NCI-H1436 treated with DMSO at 0.1 percent for 48 hours (cell line): ENCODE measurements at regions not wholly inside any gene's neighbourhood (a gene's known extent, or its start where the extent isn't known, plus 50 kb on each side); places are given as distances from the start of the nearest gene placed in this dataset.
"Not testable (repeated sequence)": the region's sequence is repeated elsewhere in the genome, so short reads cannot be mapped to it uniquely, and the experiment has no call there.

Experiments used
- DNase-seq: peaks from one replicate; lab custom pipeline; 2025; lab: John Stamatoyannopoulos, UW

DNA sequence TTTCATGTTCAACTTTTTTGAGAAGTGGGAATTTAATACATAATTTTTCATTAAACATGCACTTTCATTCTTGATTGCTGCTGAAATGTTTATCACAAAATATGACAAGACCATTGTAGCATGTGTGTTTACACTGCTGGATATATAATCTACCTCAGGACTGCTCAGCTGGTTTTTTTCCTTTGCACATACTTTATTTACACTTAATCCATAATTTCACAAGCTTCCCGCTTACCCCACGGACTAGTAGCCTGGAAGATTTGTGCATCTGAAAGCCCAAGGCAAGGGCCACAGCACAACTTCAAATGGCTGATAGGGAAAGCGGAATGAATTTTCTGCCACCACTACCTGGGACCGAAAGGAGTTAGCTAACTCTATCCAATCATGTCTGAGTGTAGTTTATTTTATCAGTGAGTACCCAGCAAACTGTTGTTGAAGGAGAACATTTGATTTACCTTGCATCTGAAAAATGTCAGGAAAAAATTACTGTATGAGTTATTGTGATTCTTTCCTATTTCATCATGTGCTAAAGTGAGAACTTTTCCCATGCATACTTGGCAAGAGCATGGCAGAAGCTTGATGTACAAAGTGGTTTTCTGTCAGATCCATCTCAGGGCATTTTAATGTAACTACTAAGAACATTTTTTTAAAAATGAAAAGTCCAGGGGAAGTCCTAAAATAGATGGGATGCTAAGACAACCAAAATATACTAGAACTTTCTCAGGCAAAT, 558.2 kb upstream of the USP24 start:
- no peak for DNase-seq

DNA sequence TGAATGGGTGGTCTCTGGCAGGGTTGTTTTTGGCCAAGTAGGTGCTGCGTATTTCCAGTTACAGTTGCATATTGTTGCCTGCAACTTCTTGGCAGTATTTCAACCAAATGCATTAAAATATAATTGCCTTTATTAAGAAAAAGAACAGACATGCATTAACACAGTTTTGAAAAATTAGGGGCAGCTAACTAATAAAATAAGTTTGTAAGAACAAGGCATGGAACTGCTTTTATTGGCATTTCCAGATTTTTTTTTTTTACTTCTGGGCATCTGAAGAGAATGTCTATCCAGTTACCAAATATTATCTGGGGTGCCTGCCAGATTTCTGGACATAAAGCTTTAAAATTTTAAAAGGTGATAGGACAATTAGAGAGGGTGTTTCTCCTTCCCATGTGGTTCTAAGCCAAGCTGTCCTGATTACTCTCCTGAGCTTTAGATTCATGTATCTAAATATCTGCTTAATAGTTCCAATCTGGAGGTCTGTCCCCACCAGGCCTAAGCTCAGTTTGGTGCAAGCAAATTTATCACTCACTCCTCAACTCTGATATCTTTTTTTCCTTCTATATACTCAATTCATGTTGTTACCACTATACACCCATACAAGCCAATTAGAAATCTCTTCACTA, 553.3 kb upstream of the USP24 start:
- no peak for DNase-seq

DNA sequence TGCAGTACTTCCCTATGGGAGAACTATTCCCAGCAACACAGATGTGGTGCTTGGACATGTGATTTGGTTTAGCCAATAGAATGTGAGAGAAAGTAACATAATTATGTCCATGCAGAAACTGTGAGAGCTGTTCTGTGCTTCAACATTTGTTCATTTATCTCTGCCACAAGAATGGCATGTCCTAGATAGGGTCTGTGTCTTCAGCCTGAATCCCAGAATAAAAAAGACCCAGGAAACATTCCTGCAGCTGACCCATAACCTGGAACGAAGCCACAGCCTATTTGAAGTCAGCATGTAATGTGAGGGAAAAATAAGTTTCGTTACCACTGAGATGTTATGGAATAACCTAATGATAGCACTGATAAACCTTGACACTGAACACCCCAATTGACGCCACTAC, 552.0 kb upstream of the USP24 start:
- DNase-seq: no peak

DNA sequence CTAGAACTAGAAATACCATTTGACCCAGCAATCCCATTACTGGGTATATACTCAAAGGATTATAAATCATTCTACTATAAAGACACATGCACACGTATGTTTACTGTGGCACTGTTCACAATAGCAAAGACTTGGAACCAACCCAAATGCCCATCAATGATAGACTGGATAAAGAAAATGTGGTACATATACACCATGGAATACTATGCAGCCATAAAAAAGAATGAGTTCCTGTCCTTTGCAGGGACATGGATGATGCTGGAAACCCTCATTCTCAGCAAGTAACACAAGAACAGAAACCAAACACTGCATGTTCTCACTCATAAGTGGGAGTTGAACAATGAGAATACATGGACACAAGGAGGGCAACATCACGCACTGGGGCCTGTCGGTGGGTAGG, 550.3 kb upstream of the USP24 start:
- not testable (repeated sequence) for DNase-seq

DNA sequence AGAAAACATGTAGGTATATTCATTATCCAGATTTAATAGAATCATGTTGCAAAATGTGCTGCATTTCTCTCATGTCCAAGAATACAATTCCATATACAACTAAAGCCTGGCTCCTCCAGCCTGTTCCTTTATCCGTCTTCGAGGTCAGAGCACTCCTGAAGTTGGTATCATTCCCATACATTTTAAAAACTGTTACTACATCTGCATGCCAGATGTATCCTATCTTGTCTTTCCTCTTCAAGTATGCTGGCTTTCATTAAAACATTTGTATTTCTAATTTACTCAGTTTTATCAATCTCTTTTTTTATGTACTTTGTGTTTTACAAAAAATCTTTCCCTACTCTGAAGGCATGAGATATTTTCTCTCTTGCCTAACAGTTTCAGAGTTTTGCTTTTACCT, 536.6 kb upstream of the USP24 start:
- no peak for DNase-seq

DNA sequence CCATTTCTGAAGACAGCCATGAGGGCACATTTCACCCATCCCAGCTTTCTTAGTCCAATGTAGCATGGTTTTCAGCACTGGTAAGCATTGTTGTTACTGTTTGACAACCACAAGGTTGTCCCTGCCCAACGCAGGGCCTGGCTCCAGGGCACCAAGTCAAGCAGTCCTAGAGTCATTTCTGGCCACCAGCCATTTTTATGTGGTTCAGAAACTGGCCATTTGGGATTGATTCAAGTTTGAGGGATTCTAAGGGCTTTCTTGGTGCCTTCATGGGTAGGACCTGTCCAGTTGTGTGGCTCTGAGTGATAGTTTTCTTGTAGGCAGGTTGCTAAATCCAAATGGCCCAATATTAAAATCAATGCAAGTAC, 535.4 kb upstream of the USP24 start:
- DNase-seq: no peak

DNA sequence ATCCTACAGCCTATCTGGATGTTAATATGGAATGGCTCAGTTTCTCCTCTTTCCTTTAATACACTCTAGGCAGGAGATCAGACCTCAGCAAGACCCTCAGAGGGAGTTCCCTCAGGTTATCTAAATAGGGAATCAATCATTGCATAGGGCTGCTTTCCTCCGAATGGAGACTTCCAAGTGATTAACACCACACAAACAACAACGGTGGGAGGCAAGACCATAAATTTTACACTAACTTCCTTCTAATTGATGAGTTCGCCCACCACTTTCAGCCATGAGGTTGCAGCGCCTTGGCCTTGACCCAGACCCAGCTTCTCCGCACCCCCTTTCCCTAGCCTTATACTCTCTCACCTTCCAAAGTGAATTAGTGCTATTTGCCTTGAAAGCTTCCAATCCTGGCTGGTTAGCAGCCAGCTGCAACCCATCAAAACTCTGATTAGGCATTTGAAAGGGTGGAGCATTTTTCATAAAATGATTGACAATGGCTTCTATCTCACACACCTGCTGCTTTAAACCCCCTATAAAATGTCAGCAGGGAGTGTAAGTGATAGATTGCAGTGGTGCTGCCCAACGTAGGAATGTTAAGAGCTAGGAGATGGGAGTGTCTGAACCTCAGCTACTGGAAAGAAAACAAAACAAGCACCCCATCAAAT, 534.9 kb upstream of the USP24 start:
- no peak for DNase-seq

DNA sequence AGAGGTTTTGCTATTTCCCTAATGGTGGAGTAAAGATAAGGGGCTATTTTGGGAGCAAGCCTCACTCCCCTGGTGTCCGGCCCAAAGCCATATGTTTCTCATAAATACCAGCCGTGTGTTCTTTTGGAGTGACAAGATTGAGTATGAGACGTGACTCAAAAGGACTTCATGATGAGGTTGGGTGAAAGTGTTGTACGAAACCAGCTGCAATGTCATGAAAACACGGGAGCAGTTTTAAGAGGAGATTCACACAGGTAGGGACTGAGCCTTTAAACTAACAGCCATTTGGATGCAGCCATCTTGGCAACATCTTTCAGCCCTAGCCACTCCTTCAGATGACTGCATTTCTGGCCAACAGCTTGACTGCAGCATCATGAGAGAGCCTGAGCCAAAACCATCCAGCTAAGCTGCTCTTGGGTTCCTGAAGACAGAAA, 532.3 kb upstream of the USP24 start:
- no peak for DNase-seq

DNA sequence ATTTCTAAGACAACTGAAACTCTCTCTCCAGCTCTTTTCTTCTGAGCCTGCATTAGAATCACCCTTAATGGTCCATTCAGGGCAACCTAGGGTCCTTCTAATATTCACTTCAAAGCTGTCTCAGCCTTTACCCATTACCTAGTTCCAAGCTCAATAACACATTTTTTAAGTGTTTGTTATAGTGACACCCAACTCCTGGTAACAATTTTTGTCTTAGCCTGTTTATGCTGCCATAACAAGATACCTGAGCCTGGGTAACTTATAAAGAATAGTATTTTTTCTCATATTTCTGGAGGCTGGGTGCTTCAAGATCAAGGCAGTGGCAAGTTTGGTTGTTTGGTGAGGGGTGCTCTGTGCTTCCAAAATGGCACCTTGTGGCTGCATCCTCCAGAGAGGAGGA, 531.5 kb upstream of the USP24 start:
- DNase-seq: no peak

DNA sequence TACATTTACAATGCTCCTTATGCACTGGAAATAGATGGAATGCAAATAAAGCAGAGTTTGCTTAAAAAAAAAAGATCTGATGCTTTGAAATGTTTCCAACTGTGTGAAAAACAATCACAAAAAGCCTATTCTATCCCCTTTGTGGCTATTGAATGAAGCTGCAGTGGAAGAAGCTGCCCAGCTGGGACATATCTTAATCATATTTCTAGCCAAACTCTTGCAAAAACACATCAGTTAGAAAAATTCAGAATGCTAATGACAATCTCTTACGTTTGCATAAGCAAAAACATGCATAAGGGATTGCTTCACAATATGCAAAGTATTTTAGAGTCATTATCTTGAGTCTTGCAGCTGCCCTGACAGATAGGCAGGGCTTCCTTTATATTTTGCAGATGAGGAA, 526.4 kb upstream of the USP24 start:
- no peak for DNase-seq

DNA sequence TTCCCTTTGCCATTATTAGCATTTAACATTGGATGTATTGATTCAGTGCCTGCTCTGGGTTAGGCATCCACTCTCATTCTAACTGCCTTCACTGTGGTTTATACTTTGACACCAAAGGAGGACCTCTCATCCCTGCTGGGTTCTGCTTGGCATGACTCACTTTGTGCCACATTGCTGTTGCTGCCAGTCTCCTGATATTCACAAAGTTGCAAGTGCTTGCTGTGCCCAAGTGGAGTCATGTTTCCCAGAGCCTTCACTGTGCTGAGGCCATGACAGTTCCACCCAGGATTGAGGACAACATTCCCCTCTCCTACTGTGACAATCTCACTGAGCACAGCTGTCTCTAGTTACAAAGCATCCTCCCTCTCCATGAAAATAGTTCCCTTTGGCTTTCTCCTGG, 519.9 kb upstream of the USP24 start:
- no peak for DNase-seq

DNA sequence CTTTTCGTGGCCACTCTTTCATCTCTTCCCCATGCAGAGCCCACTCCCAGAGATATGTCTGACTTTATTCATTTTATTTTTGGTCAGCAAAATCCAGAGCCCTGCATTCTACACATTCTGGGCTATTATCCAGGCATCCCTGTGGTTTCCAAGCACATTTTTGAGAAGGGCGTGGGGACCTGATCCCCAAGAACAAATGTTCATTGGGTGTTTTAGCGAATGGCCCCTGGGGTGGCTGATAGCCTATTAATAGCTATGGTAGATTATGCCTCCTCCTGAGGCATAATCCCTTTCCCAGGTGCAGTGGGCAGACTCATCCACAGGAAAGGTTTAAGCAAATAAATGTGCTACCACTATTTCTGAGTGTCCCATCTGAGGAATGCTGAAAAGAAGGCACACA, 511.8 kb upstream of the USP24 start:
- DNase-seq: no peak

DNA sequence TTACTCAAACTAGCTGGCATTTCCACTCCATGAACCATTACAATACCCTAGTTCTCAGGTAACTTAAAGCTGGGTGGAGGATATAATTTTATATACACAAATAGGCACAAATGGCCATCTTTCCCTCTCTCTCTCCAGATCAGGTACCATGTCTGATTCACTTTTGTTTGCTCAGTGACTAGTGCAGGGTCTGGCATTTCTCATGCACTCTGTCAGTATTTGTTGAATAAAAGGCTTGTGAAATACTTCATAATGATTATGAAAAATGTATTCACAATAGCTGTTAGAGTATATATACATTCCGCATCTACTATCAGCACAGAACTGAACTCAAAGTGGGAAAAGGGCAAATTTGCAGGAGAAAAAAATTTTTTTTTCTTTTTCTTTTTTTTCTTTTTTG, 510.2 kb upstream of the USP24 start:
- DNase-seq: no peak

DNA sequence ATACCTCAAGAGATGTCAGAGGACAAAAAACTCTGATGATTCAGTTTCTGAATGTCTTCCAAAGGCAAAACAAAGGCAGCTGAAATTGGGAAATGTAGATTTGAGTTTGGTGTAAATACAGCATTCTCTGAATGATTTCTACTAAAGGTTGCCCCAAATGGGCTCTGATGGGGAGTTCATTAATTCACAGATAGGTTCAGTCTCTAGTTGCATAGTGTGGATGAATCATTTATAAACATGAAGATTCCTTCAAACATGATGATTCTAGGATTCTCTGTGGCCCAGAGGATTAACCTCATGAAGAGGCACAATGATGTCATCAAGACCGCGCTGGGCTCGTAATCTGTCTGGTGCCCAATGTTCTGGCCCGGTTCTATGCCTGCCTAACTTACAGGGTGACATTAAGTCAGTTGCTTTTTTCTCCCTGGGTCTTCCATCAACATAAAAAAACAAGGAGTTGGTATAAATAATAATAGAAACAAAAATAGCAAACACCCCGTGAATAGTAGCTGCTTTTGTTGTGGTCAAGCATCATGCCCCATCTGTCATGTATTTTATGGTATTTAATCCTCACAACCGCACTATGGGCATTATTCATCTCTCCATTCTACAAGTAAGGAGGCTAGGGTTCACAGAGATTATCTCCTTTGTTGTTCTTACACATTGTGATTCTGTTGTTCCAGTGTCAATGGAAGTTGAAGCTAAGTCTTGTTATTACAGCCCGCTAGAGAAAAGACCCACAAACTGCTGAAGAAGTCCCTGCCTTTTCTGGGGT, 509.6 kb upstream of the USP24 start:
- no peak for DNase-seq

DNA sequence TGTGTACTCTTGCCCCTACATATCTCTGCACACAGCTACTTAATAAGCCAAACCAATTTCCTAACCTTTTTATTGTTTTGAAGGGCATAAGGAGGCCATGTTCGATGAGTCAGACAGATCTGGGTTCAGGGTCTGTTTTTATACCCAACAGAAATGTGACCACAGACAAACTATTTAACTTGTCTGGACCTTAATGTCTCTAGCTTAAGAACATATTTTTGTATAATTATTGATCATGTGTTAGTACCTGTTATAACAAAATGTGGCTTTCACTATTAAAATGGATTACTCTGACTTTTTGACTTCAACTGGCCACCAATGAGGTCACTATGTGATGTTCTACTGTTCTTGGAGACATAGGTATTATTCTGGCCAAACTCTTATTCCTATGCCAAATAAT, 507.8 kb upstream of the USP24 start:
- no peak for DNase-seq

DNA sequence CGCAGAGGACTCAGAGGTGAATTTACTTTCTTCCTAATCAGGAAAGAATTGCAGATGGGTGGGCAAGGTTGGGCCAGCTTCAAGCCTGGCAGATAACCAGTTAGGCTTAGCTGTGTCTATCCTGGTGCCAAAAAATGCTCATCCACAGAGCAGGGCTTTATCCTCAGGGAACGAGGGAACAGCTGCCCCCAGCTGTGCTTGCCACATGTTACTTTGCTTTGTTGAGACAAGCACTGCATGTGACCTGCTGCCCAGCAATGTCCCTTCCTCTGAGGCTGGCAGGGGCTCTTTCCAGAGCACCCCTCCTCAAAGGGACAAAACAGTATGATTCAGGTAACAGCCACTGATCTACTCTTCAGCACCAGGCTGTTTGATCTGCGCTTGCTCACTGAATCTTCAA, 505.1 kb upstream of the USP24 start:
- DNase-seq: no peak

DNA sequence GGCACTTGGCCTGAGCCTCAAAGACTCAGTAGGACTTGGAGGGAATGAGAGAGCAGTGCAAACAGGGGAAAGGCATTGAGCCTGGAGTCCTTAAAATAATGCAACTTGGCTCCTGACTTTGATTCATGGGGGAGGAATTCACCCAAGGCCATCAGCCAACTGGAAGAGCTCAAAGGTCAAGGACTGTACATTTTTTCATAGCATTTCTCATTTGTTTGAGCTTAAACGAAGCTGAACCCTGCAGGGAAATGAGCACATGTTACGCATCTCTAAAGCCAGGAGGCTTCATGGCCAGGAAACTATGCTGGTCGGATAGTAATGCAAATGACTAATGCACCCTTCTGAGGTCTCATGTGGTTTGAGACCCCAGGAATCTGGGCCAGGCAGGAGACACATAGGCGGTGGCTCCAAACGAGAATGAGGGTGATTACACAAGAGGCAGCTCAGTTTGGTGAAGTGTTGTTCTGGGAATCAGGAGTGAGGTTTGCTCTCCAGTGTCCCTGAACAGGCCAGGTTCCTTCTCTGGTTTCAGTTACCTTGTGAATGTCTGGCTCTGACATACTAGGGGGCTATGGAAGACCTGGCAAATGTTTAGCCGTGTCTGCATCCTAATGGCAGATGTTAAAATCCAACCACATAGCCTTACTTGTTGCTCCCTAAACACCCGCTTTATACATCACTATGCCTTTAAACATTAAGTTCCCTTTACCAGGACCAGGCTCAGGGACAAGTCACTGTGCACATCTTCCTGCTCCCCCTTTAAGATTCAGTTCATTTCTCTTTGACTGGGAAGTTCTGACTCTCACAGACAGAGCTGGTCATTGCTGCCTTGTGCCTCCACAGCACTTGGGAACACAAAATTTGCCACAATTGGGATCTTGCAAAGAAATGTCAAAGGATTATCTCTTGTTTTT, 503.9 kb upstream of the USP24 start:
- no peak for DNase-seq

DNA sequence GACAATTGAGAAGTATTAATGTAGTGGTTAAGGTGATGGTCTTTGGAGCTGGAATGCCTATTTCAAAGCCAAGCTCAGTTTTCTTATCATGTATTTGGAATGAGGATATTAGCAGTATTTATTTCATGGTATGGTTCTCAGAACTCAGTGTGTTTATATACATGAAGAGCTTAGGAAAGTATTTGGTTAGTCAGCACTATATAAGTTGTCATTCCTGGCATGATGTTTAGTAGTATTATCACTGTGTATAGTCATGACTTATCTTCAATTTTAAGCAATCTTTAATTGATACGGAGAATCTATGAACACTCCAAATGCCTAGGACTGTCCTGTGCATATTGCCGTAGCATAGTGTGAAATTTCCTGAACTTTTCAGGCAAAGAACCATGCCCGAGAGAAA, 501.9 kb upstream of the USP24 start:
- DNase-seq: no peak

DNA sequence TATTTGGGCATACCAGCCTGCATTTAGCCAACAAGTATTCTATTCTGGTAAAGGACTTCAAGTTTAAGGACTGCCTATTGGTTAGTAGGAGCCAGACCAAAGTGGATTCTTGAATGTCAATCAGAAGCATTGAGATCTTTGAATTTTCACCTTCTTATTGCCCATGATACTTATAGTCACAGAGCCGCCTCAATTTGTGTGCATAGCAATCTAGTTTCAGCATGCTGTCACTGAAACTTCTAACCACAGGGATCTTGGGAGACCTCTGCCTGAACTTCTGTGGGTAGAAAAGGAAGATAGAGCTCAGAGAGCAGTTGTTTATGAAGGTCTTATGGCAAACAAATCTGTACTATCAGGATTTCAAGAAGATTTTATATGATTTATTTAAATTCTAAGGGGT, 501.4 kb upstream of the USP24 start:
- no peak for DNase-seq

DNA sequence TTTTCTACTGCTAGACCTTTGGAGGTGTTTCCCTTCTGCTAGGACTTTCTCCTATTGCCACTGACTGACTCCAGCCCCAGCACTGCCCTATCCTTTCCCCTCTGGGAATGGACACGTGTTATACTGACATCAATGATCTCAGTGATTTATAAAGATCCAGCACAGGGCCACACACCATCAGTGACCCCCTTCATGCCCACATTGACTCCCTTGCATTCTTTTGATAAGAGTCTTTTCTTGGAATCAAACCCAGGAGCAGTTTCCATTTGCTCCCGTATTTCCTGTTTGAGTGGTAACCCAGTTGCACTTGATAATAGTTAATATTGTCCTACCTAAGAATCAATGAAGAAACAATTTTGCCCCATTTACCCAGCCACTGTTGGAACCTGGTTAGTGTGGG, 501.0 kb upstream of the USP24 start:
- DNase-seq: no peak

DNA sequence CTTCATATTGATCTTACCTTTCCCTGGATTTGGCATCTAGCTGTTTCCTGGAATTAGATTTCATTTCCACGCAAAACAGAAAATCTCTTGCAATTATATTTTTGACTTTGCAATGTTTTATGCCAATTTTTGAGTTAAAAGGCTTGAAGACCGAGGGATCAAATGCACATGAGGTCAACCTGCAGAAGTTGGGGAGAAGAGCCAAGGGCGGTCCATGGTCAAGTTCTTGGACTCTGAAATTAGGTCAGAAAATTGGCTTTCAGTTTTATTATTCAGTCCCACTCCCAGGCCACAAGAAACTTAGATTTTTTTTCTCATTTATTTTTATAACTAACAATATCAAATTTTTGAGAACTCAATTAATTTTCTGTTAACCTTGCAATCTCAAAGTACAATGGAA, 499.1 kb upstream of the USP24 start:
- no peak for DNase-seq

DNA sequence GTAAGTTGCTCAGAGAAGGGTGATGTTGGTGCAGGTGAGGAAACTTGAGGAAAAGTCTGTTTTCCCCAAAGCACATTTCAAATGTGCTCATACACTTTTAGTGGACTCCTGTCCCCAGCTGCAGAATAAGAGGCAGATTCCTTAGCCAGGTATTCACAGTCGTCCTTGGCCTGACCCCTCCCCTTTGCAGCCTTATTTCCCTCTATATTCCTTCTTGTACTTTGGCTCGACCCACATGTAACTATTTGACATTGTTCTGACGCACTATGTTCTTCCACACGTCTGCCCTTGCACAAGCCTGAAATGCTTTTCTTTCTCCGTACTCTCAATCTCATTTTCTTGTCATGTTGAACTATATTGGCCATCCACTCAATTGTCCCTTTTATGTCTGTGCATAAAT, 498.4 kb upstream of the USP24 start:
- DNase-seq: no peak
